AG04450 (cell line): ENCODE measurements at regions not wholly inside any gene's neighbourhood (a gene's known extent, or its start where the extent isn't known, plus 50 kb on each side); places are given as distances from the start of the nearest gene placed in this dataset.

ENCODE experiments used
- CTCF ChIA-PET: fragments of 300-600, 350-600 bp; formaldehyde crosslinking; extraction: SDS; loops from one replicate; lab custom pipeline; 2022; ENCODE audit warnings: antibody characterized with exemption, inconsistent platforms; lab: Charles Lee
- POLR2A ChIA-PET: fragments of 350-600 bp; formaldehyde crosslinking; extraction: SDS; loops from one replicate; lab custom pipeline; 2021; ENCODE audit warnings: antibody characterized with exemption, inconsistent platforms; lab: Yijun Ruan, JAX
- DNase-seq: peaks from one replicate; pipeline ENCODE4 v3.0.0-alpha.2; 2011; ENCODE audit warnings: low read depth, low spot score
- H3K27ac ChIP-seq: one replicate; pipeline ENCODE4 v1.5.1; 2012; ENCODE audit warnings: low read depth, low read length, control low read depth
- H3K27me3 ChIP-seq: one replicate; pipeline ENCODE4 v1.6.0; 2012; ENCODE audit warnings: low read length; ENCODE audit not compliant: control insufficient read depth, insufficient read depth
- H3K4me3 ChIP-seq: 2 replicates; pipeline ENCODE4 v1.5.1; 2011; ENCODE audit warnings: mild to moderate bottlenecking, low read depth, low read length, control low read depth
- H3K9me3 ChIP-seq: 2 replicates; pipeline ENCODE4 v1.5.1; 2012; ENCODE audit warnings: low read length; ENCODE audit not compliant: control insufficient read depth, insufficient read depth
- CTCF ChIP-seq: IDR thresholded peaks from 2 replicates; pipeline ENCODE4 v1.5.1; 2011; ENCODE audit warnings: low read depth, low read length, control low read depth, inconsistent platforms

GRCh38 chr15:59945036-59945435, 59.1 kb upstream of the FOXB1 start:
- DNase-seq: no peak
- Histone ChIP-seq H3K27me3 (no peaks in the 10 kb centered on the region), H3K9me3 (no peaks in the 10 kb centered on the region), H3K27ac (no peak overlapping the region), H3K4me3 (no peak overlapping the region)
- CTCF ChIA-PET: no interaction called here
- TF ChIP-seq CTCF: no peak
- POLR2A ChIA-PET: no interaction called here

GRCh38 chr15:59941612-59942011, 62.5 kb upstream of the FOXB1 start:
- Histone ChIP-seq H3K27ac (no peak overlapping the region), H3K27me3 (no peaks in the 10 kb centered on the region), H3K9me3 (no peaks in the 10 kb centered on the region), H3K4me3 (no peak overlapping the region)
- ChIA-PET CTCF (no interaction called here), POLR2A (no interaction called here)
- DNase-seq: no peak
- no peak for TF ChIP-seq CTCF

GRCh38 chr15:59940928-59941327, 63.2 kb upstream of the FOXB1 start:
- CTCF ChIA-PET: no interaction called here

GRCh38 chr15:59940456-59940855, 63.7 kb upstream of the FOXB1 start:
- H3K27me3 ChIP-seq: no peaks in the 10 kb centered on the region
- no peaks in the 10 kb centered on the region for H3K9me3 ChIP-seq
- POLR2A ChIA-PET: no interaction called here
- CTCF ChIA-PET: no interaction called here
- no peak for TF ChIP-seq CTCF
- no peak overlapping the region for H3K4me3 ChIP-seq
- no peak for DNase-seq
- H3K27ac ChIP-seq: no peak overlapping the region

More at GRCh38 chr15:59940928-59941327, 63.2 kb upstream of the FOXB1 start:
- Histone ChIP-seq H3K27me3 (no peaks in the 10 kb centered on the region), H3K4me3 (no peak overlapping the region), H3K9me3 (no peaks in the 10 kb centered on the region), H3K27ac (no peak overlapping the region)
- DNase-seq: no peak
- TF ChIP-seq CTCF: no peak
- POLR2A ChIA-PET: no interaction called here

GRCh38 chr15:59936741-59937140, 67.4 kb upstream of the FOXB1 start:
- POLR2A ChIA-PET: no interaction called here
- Histone ChIP-seq H3K9me3 (no peaks in the 10 kb centered on the region), H3K4me3 (no peak overlapping the region), H3K27me3 (no peaks in the 10 kb centered on the region), H3K27ac (no peak overlapping the region)
- CTCF ChIA-PET: no interaction called here
- no peak for DNase-seq
- no peak for TF ChIP-seq CTCF
